ENCODE measurements at regions not wholly inside any gene's neighbourhood (a gene's known extent, or its start where the extent isn't known, plus 50 kb on each side); places are given as distances from the start of the nearest gene placed in this dataset.

GRCh38 chr20:11772226-11772730 lies 145.4 kb upstream of the BTBD3 start:
- Histone ChIP-seq H3K9me3 (no peaks in the 10 kb centered on the region), H3K27ac (no peak overlapping the region), H3K4me1 (no peaks in the 10 kb centered on the region), H3K36me3 (no peaks in the 10 kb centered on the region), H3K4me3 (no peak overlapping the region), H3K27me3 (no peaks in the 10 kb centered on the region)
- no peak for DNase-seq
- no peak for TF ChIP-seq CTCF (IDR thresholded peaks at IDR 0.05)

- no peaks in the 10 kb centered on the region for H3K27me3 ChIP-seq
- TF ChIP-seq POLR2A (IDR thresholded peaks at IDR 0.05) = no peak
- TF ChIP-seq CTCF (IDR thresholded peaks at IDR 0.05) = no peak
- DNase-seq = no peak
- H3K4me3 ChIP-seq = no peak overlapping the region
- no peaks in the 10 kb centered on the region for H3K4me1 ChIP-seq
- no peak overlapping the region for H3K27ac ChIP-seq
- no peaks in the 10 kb centered on the region for H3K36me3 ChIP-seq
- no peaks in the 10 kb centered on the region for H3K9me3 ChIP-seq
Measured at GRCh38 chr20:11776687-11777086, 141.0 kb upstream of the BTBD3 start.

GRCh38 chr20:11777387-11778205 lies 140.1 kb upstream of the BTBD3 start:
- H3K36me3 ChIP-seq = no peaks in the 10 kb centered on the region
- TF ChIP-seq CTCF (IDR thresholded peaks at IDR 0.05) (no peak), POLR2A (IDR thresholded peaks at IDR 0.05) (no peak)
- DNase-seq = no peak
- no peaks in the 10 kb centered on the region for H3K4me1 ChIP-seq
- H3K27ac ChIP-seq = no peak overlapping the region
- H3K4me3 ChIP-seq = no peak overlapping the region
- H3K27me3 ChIP-seq = no peaks in the 10 kb centered on the region
- H3K9me3 ChIP-seq = no peaks in the 10 kb centered on the region

GRCh38 chr20:11778206-11778570 lies 139.5 kb upstream of the BTBD3 start:
- no peak overlapping the region for H3K27ac ChIP-seq
- no peaks in the 10 kb centered on the region for H3K9me3 ChIP-seq
- no peak for DNase-seq
- H3K36me3 ChIP-seq = no peaks in the 10 kb centered on the region
- H3K4me1 ChIP-seq = no peaks in the 10 kb centered on the region
- no peaks in the 10 kb centered on the region for H3K27me3 ChIP-seq
- no peak overlapping the region for H3K4me3 ChIP-seq
- TF ChIP-seq CTCF (IDR thresholded peaks at IDR 0.05) = no peak
- no peak for TF ChIP-seq POLR2A (IDR thresholded peaks at IDR 0.05)

- DNase-seq = no peak
- H3K27ac ChIP-seq = no peak overlapping the region
- no peak overlapping the region for H3K4me3 ChIP-seq
- H3K4me1 ChIP-seq = no peaks in the 10 kb centered on the region
- H3K36me3 ChIP-seq = no peaks in the 10 kb centered on the region
- TF ChIP-seq POLR2A (IDR thresholded peaks at IDR 0.05) (no peak), CTCF (IDR thresholded peaks at IDR 0.05) (no peak)
- H3K27me3 ChIP-seq = no peaks in the 10 kb centered on the region
- H3K9me3 ChIP-seq = no peaks in the 10 kb centered on the region
Measured at GRCh38 chr20:11780765-11781369, 136.8 kb upstream of the BTBD3 start.

All from Peyer's patch (tissue), 4 donors.